ENCODE measurements at regions not wholly inside any gene's neighbourhood (a gene's known extent, or its start where the extent isn't known, plus 50 kb on each side); places are given as distances from the start of the nearest gene placed in this dataset.

DNA sequence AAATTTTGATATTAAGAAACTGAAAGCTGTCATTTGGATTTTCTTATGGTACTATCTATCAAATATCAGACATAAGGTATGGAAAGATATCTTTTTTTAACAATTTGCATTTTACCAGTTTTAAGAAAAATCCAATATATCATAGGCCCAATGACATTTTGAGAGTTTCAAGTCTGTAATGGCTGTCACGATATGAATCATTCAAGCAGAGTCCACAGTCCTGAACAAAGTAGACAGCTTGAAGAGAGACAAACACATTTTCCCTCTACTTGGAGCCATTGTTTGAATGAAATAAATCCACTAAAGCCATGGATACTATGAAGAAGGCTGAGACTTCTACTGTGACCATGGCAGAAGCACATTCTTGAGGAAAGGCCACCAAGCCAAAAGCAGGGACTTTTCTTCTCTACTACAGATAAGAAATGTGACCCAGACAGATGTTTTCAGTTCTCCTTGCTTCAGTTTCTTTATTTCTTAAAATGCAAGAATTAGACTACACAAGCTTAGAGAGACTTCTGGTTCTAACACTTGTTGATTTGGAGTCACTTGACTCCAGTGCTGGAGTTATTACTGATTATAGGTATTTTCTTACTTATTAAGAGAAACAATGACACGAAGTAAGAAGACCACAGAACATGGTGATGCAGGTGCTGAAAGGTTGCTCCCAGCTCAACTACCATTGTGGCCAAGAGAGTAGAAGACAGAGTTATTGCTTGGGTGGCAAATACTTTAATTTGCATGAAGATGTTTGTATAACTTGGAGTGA is 429.1 kb downstream of the KIF20B start:
- TF ChIP-seq, protein P1, sequence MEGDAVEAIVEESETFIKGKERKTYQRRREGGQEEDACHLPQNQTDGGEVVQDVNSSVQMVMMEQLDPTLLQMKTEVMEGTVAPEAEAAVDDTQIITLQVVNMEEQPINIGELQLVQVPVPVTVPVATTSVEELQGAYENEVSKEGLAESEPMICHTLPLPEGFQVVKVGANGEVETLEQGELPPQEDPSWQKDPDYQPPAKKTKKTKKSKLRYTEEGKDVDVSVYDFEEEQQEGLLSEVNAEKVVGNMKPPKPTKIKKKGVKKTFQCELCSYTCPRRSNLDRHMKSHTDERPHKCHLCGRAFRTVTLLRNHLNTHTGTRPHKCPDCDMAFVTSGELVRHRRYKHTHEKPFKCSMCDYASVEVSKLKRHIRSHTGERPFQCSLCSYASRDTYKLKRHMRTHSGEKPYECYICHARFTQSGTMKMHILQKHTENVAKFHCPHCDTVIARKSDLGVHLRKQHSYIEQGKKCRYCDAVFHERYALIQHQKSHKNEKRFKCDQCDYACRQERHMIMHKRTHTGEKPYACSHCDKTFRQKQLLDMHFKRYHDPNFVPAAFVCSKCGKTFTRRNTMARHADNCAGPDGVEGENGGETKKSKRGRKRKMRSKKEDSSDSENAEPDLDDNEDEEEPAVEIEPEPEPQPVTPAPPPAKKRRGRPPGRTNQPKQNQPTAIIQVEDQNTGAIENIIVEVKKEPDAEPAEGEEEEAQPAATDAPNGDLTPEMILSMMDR (IDR thresholded peaks at IDR 0.05), result no peak
- TF ChIP-seq POLR2A (IDR thresholded peaks at IDR 0.05), result no peak

Measured in adrenal gland (tissue), 5 donors.